Natural killer cell (primary cell): ENCODE measurements at regions not wholly inside any gene's neighbourhood (a gene's known extent, or its start where the extent isn't known, plus 50 kb on each side); places are given as distances from the start of the nearest gene placed in this dataset.

ENCODE experiments used
- ATAC-seq, 3 donors: fragments of 150-1000 bp in 2 of 3; fragments of 200-7000 bp in 1 of 3; cut with Tn5 transposase; 1 replicate in 1 of 3; 2 replicates in 2 of 3; pipeline ENCODE4 v1.10.0; 2021; ENCODE audit warnings: mild to moderate bottlenecking in 2 of 3, moderate library complexity in 2 of 3
- DNase-seq, 2 donors: peaks; one replicate each; pipeline versions ENCODE4 v3.0.0 to v3.0.0-alpha.2; 2013 to 2021; ENCODE audit warnings: mixed read lengths in 1 of 2
- H3K27ac ChIP-seq: one replicate; pipeline ENCODE4 v1.5.1; 2013; ENCODE audit warnings: mild to moderate bottlenecking, low read length
- H3K27me3 ChIP-seq: one replicate; pipeline ENCODE4 v1.6.1; 2013; ENCODE audit warnings: low read length; ENCODE audit not compliant: control insufficient read depth, insufficient read depth
- H3K36me3 ChIP-seq: one replicate; pipeline ENCODE4 v1.6.1; 2013; ENCODE audit warnings: low read length; ENCODE audit not compliant: control insufficient read depth, insufficient read depth
- H3K4me1 ChIP-seq: one replicate; pipeline ENCODE4 v1.6.1; 2013; ENCODE audit warnings: low read length; ENCODE audit not compliant: control insufficient read depth, insufficient read depth
- H3K4me3 ChIP-seq: one replicate; pipeline ENCODE4 v1.5.1; 2013; ENCODE audit warnings: low read length
- H3K9me3 ChIP-seq: one replicate; pipeline ENCODE4 v1.6.1; 2013; ENCODE audit warnings: low read length; ENCODE audit not compliant: control insufficient read depth, insufficient read depth
- H3K27ac Mint-ChIP-seq, 2 donors: one replicate each; pipeline ENCODE4 v1.8.0; 2022; ENCODE audit warnings: mild to moderate bottlenecking in 2 of 2, mixed read lengths in 2 of 2, moderate library complexity in 1 of 2
- H3K27me3 Mint-ChIP-seq, 2 donors: one replicate each; pipeline ENCODE4 v1.8.0; 2022; ENCODE audit warnings: low read depth in 2 of 2, mixed read lengths in 2 of 2
- H3K36me3 Mint-ChIP-seq: one replicate; pipeline ENCODE4 v1.8.0; 2022; ENCODE audit warnings: mixed read lengths
- H3K4me1 Mint-ChIP-seq, 2 donors: one replicate each; pipeline ENCODE4 v1.8.0; 2022; ENCODE audit warnings: mixed read lengths in 2 of 2
- H3K4me3 Mint-ChIP-seq: one replicate; pipeline ENCODE4 v1.8.0; 2022; ENCODE audit warnings: mild to moderate bottlenecking, moderate library complexity, mixed read lengths
- H3K9me3 Mint-ChIP-seq, 2 donors: one replicate each; pipeline ENCODE4 v1.8.0; 2022; ENCODE audit warnings: mixed read lengths in 2 of 2
- WGBS: methylation state at CpG from one replicate; pipeline ENCODE4 v1.1.7; 2013; ENCODE audit warnings: missing lambda C conversion rate; ENCODE audit not compliant: insufficient coverage; 5-methylcytosine and 5-hydroxymethylcytosine counted together
- intact Hi-C: fragments of 100-400 bp; cut with micrococcal nuclease; formaldehyde crosslinking; loops from one replicate; pipeline ENCODE4 v1.14.2; 2022
- TF ChIP-seq, protein P1 (sequence below): fragments of 200-600 bp; IDR thresholded peaks from one replicate; pipeline ENCODE4 v1.8.0; 2022; ENCODE audit warnings: antibody characterized with exemption

DNA sequence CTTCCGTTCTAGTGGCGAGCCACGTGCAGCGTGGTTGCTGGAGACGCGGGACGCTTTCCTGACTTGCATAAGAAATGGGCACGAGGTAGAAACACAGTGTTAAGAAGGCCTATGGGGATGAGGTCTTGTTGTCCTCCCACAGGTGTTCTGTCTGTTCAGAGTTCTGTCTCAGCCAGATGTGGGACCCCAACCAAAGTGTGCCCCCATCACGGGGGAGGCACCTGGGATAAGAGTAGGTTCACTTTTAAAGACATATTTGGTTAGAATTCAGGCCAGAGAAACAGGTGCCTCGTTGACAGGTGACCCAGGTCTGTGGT, 56.0 kb upstream of the PITRM1 start:
- no peak for DNase-seq

GRCh38 chr10:3226960-3227744, 54.6 kb upstream of the PITRM1 start:
- Histone ChIP-seq H3K27me3 (no peaks in the 10 kb centered on the region), H3K36me3 (no peaks in the 10 kb centered on the region), H3K4me1 (peaks cover 21% of the 10 kb centered on the region), H3K9me3 (no peaks in the 10 kb centered on the region), H3K27ac (no peak overlapping the region), H3K4me3 (no peak overlapping the region)
- H3K4me1 Mint-ChIP-seq = no peaks in the 10 kb centered on the region
- peak overlapping the region; percentile 49 for H3K4me3 Mint-ChIP-seq
- 67% methylated on average over 10 of the region's 11 CpGs for WGBS
- H3K36me3 Mint-ChIP-seq = no peaks in the 10 kb centered on the region
- DNase-seq (no peak), ATAC-seq (peak in 2 of 3 donors; percentile 1 to 7)
- H3K27ac Mint-ChIP-seq = peak overlapping the region; percentile 69 to 90
- no peaks in the 10 kb centered on the region for H3K9me3 Mint-ChIP-seq
- TF ChIP-seq, protein P1, sequence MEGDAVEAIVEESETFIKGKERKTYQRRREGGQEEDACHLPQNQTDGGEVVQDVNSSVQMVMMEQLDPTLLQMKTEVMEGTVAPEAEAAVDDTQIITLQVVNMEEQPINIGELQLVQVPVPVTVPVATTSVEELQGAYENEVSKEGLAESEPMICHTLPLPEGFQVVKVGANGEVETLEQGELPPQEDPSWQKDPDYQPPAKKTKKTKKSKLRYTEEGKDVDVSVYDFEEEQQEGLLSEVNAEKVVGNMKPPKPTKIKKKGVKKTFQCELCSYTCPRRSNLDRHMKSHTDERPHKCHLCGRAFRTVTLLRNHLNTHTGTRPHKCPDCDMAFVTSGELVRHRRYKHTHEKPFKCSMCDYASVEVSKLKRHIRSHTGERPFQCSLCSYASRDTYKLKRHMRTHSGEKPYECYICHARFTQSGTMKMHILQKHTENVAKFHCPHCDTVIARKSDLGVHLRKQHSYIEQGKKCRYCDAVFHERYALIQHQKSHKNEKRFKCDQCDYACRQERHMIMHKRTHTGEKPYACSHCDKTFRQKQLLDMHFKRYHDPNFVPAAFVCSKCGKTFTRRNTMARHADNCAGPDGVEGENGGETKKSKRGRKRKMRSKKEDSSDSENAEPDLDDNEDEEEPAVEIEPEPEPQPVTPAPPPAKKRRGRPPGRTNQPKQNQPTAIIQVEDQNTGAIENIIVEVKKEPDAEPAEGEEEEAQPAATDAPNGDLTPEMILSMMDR = no peak
- intact Hi-C loops = loop anchor here (2.0 to 10.0 kb wide), 3 partner anchors 530 to 718 kb away; no protein-coding TSS in a partner anchor
- peaks cover 7 to 14% of the 10 kb centered on the region in 2 donors for H3K27me3 Mint-ChIP-seq

More for the DNA sequence above, 56.0 kb upstream of the PITRM1 start:
- peak overlapping the region in 1 of 2 donors; percentile 90 for H3K27ac Mint-ChIP-seq
- H3K4me1 Mint-ChIP-seq = no peaks in the 10 kb centered on the region
- TF ChIP-seq, protein P1 = no peak
- Histone ChIP-seq H3K9me3 (no peaks in the 10 kb centered on the region), H3K27ac (no peak overlapping the region), H3K36me3 (no peaks in the 10 kb centered on the region), H3K4me3 (no peak overlapping the region), H3K27me3 (no peaks in the 10 kb centered on the region), H3K4me1 (peaks cover 21% of the 10 kb centered on the region)
- intact Hi-C loops = loop anchor here (5.0 to 10.0 kb wide), 2 partner anchors 529 to 716 kb away; no protein-coding TSS in a partner anchor
- H3K4me3 Mint-ChIP-seq = no peak overlapping the region
- 85% methylated on average over 10 of the region's 10 CpGs for WGBS
- ATAC-seq = no peak
- no peaks in the 10 kb centered on the region for H3K9me3 Mint-ChIP-seq
- H3K27me3 Mint-ChIP-seq = peaks cover 12 to 24% of the 10 kb centered on the region in 2 donors
- no peaks in the 10 kb centered on the region for H3K36me3 Mint-ChIP-seq

DNA sequence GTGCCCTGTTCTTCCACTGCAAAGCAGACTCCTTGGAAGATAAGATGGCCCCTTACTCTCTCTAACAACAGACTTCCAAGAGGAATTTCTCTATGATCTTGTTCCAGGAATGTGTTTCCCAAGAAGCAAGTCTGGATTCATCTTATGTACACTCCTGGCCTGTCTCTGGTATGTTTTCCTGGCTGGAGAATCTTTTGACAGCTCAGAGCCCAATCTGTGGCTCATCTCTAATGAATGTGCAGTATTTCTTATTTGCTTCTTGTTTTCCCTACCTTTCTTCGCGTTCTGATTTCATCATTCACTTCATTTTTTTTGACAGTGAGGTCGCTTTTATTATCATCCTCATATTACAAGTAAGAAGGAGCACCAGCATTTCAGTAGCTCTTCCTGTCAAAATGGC, 53.0 kb upstream of the PITRM1 start:
- Mint-ChIP-seq H3K4me3 (no peak overlapping the region), H3K27me3 (no peaks in the 10 kb centered on the region), H3K4me1 (peaks cover 9 to 10% of the 10 kb centered on the region in 2 donors), H3K27ac (no peak overlapping the region), H3K9me3 (peaks cover 0 to 3% of the 10 kb centered on the region in 2 donors), H3K36me3 (no peaks in the 10 kb centered on the region)
- DNase-seq (no peak), ATAC-seq (no peak)
- Histone ChIP-seq H3K36me3 (no peaks in the 10 kb centered on the region), H3K4me3 (no peak overlapping the region), H3K27me3 (no peaks in the 10 kb centered on the region), H3K4me1 (peaks cover 24% of the 10 kb centered on the region), H3K9me3 (no peaks in the 10 kb centered on the region), H3K27ac (no peak overlapping the region)
- intact Hi-C loops = loop anchor here (5.0 to 10.0 kb wide), 2 partner anchors 532 to 719 kb away; no protein-coding TSS in a partner anchor
- TF ChIP-seq, protein P1 = no peak
- 100% methylated on average over 3 of the region's 3 CpGs for WGBS
